Stimulated activated CD8-positive, alpha-beta memory T cell treated with anti-CD3 and anti-CD28 coated beads, Interleukin-2, amount 100 ng/mL, for 1 hour (primary cell): ENCODE measurements at regions not wholly inside any gene's neighbourhood (a gene's known extent, or its start where the extent isn't known, plus 50 kb on each side); places are given as distances from the start of the nearest gene placed in this dataset.
"Not testable (repeated sequence)": the region's sequence is repeated elsewhere in the genome, so short reads cannot be mapped to it uniquely, and the experiment has no call there.

Experiments used
- DNase-seq, 2 donors: peaks; one replicate each; pipeline ENCODE4 v3.0.0-alpha.2; 2020; ENCODE audit warnings: low read depth in 2 of 2

DNA sequence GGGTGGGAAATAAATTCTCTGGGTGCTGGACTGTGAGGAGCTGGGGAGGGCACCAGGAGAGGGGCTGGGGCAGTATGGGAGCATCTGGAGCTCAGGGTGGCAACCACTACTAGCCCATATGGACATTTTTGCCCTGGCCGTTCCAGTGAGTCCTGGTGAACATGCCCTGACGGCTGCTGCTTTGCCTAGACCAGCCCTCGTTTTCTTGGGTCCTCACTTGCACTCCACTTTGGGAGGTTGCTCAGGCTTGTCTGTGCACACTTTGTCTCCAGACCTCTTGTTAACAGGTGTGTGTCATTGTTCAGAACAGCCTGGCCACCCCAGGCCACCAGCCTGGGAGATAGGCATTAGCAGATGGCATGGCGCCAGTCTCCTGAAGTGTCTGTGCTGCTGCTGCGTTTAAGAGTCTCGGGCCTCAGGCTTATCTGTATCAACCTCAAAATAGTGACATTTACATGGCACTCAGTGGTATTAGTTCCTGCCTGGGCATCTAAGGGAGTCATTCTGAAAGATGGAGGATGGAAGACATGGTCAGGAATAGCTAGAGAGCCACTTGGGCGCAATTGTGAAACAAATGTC lies 190.5 kb downstream of the PTPRU start:
- DNase-seq, result no peak

DNA sequence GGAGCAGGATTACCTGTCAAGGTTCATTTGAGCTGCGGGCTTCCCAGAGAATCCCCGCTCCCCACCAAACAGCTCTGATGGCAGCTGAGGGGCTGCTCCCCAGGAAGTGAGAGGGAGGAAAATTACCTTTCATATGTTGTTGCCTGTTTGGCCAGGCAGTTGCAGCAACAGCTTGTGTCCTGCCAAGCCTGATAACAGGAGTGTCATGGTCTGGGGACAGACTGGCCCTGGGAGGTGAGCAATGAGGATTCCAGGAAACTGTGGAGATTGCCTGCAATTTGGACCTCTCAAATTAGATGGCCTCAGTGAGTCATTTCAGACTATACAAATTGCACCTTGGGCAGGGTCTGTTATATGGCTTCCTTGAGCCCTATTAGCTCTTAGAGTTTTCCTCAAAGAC lies 189.3 kb downstream of the PTPRU start:
- no peak for DNase-seq

DNA sequence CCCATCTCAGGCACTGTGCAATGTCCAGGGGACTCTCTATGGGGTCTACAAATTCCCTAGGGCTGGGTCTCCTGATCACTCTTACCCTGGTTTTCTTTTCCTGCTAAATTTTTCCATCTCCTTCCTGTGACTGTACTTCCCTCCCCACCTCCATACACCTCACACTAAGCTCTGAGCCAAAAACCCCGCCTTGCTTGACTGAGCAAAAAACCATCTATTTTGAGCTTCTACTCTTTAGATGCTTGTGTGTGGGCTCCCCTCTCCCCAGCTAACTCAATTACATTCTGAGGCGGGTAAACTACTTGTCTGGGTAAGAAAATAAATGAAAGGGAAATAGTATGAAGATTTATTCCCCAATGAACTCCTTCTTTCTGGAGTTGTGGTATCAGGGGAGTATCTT lies 187.9 kb downstream of the PTPRU start:
- DNase-seq, result no peak

DNA sequence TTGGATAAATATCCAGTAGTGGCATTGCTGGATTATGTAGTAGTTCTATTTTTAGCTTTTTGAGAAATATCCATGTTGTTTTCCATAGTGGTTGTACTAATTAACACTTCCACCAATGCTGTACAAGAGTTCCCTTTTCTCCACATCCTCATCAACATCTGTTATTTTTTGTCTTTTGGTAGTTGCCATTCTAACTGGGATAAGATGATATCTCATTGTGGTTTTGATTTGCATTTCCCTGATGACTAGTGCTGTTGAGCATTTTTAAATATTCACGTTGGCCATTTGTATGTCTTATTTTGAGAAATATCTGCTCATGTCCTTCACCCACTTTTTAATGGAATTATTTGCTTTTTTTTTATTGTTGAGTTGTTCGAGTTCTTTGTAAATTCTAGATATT lies 183.9 kb downstream of the PTPRU start:
- DNase-seq, result no peak

DNA sequence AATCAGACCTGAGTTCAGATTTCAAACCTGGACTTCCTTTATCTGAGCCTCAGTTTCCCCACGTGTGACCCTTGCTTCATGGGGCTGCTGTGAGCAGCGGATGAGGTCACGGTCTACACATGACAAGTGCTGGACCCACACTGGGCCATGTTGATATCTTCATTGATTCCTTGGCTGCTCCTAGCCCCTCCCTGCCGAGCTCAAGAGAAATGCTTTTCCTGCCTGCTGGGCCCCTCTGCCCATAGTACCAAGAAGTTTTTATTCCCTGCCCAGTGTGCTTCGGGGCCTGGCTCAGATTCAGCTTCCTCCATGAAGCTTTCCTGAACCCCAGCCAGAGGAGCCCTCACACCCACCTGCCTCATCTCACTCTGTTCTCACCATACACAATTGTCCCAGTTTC lies 181.6 kb downstream of the PTPRU start:
- no peak for DNase-seq

DNA sequence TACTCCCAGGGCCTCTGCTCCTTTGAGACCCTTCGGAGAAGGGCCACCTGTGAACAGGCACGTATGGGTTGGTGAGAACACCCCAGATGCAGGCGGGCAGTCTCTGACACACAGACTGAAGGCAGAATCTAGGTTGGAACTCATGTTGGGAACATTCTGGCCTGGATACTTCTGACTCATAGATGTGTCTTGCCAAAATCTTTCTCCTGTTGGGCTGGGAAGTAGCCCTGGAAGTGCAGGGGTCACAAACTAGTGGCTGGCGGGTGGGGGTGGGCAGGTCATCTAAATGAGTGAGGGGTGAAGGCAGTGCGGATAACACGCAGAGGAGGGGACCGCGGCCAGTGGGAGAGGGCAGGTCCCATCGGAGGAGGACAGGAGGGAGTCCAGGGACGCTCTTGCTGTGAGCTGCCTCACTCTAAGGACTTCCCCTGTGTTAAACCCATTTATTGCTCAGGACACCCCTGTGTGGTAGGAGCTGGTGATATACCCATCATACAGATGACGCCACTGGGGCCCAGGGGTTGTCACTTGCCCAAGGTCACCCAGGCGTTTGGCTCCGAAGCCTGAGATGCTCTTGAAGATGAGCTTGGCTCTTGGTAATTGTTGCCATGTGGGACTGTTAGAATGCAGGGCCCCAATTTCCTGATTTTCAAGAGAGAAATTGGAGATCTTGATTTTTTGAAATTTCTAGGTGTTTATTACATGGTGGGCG lies 181.0 kb downstream of the PTPRU start:
- DNase-seq, result no peak

DNA sequence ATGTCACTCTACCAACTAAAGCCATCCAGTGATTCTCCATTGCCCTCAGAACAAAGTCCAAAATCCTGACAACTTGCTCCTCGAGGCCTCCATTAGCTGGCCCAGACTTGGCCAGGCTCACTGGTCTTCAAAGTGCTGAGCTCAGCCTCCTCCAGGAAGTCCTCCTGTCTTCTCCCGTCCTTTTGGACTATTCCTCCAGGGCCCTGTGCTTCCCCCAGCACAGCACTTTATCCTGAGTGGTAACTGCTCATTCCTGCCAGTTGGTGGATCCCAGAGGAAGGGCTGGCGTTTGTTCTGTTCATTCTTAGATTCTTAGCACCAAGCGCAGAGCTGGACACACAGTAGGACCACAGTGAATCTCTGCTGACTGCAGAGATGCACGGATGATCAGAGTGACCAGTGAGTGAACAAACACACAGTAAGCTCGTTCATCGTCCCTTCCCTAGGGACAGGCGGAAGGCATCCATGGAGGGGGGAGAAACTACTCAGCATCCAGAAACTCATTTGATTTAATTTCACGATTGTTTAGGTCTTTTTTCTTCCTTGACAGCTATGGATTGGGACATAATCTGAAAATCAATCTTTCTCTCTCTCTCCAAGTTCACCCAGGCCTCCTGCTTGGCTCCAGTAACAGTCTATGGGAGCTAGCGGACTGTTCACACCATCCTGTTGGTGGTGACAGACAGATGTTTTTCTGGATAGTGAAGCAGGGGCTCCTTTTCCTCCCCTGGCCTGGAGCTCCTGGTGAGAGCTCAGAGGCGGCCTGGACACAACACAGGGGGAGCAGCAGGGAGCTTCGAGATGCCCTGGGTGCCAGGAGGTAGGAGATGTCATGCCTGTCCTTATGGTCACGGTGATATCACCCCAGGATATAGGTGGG lies 180.2 kb downstream of the PTPRU start:
- DNase-seq, result no peak

DNA sequence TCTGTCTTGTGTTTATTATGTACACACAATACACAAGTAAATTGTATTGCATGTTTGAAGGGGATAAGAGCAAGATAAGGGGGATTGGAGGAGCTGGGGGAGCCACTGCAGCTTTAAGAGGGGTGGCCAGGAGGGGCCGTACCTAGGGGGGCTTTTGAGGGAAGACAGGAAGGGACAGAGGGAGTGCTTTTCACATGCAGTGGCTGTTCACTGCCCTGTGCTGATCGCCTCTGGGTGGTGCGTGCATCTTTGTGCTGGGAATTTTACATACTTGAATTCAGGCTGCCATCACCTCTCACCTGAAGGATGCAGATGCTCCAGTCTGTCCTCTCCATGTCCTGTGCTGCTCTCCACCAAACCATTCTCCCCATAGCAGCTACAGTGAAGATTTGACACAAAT lies 179.5 kb downstream of the PTPRU start:
- no peak for DNase-seq

DNA sequence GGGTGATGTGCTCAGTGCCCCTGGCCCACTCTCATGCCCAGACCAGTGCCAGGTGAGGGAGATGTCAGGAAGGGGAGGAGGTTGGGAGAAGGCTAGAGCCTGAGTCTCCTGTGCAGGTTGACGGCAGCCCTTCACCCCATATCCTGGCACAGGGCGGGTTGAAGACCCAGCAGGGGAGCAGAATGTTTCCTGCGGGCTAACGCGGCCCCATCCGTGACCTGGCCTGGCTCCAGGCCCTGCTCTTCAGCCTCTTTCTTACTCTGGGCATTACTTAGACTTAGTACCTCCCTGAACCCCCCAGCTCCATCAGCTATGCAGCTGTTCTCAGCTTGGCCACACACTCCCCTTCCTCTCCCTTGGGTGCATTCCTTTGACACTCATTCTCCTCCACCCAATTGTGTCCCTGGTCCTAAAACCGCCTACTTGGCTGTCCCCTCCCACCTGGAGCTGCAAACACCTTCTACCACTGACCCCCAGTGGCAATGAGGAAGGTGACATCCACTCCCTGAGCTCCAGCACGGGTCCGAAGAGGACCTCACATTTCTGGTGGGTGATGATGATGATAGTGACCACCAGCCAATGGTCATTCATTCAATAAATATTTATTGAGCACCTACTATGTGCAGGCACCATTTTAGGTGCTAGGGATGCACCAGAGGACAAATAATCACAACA lies 179.0 kb downstream of the PTPRU start:
- DNase-seq, result no peak

DNA sequence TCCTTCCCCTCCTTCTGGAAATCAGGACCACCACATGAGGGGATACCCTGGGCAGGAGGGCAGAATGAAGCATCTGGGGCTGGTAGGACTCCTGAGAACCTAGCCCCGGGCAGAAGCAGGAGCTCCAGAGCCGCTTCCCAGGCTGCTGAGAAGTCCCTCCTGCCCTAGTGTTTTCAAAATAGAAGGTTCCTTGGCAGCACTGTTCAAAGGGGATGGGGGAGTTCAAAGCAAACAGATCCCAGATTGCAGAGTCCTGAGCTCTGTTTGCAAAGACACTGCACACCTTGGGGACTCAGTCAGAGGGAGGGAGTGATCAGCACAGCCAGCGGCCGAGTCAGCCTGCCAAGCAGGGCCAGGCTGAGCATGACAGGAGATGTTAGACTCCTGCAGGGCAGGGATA lies 177.8 kb downstream of the PTPRU start:
- DNase-seq, result no peak

DNA sequence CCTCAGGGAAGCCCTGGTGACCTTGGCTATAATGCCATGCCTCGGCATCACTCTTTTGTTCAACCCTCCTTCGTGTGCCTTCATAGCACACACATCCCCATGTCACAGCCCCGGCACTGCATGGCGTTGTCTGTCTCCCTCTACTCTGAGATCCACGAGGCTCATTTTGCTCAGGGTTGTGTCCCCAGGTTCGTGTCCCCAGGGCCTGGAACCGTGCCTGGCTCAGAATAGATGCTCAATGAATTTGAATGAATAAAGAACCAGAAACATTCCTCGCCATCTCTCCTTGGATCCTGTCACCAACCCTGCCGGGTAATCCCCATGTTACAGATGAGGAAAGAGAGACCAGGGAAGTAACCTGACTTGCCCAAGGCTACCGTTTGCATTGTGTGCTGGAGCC lies 177.3 kb downstream of the PTPRU start:
- DNase-seq, result no peak

DNA sequence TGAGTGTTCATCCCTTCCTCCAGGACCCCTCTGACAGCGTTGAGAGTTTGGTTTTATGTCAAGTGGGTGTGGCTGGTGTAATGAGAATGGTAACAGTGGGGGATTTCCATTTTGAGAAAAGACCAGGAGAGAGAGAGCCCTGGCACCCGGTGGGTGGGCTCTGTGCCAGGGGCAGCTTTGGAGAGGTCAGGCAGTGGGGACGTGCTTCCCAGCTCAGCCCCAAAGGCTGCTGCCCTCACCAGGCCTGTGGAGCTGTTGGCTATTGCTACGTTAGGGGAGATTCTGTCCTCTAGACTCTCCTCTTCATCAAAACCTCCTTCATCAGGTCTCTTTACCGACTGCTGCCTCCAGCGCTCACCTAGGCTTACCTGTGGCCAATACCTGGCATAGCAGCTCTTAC lies 176.3 kb downstream of the PTPRU start:
- no peak for DNase-seq

DNA sequence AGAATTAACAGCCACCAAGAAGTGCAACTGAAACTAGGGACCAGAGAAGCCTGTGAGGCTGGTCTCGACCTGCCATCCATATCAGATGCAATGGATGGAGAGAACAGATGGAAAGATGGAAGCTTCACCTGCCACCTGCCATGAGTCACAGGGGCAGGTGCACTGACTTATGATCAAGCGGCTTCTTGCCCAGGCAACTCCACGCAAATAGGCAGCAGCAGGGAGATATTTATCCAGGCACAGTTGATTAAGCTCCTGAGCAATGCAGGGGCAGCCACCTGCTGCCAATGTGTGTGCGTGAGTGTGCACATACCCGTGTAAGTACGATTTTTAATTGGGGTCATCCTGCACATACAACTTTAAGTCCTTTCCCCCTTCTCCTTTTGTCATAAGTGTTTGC lies 174.2 kb downstream of the PTPRU start:
- no peak for DNase-seq

DNA sequence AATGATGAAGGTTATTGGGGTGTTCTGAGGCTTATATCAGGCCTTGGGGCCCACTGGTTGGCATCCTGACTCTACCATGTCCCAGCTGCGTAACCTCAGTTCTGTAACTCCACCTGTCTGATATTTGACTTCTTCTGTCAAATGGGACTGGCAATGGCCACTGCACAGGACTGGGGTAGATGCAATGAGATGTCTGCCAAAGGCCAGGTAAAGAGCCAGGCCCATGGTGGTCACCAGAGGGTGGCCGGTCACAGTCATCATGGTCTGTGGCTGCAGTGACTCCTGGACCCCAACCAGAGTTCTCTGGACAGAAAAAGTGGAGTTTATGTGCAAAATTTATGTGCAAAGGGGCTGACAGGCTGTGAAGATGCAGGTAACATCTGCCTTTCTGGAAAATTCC lies 173.3 kb downstream of the PTPRU start:
- DNase-seq, result no peak

DNA sequence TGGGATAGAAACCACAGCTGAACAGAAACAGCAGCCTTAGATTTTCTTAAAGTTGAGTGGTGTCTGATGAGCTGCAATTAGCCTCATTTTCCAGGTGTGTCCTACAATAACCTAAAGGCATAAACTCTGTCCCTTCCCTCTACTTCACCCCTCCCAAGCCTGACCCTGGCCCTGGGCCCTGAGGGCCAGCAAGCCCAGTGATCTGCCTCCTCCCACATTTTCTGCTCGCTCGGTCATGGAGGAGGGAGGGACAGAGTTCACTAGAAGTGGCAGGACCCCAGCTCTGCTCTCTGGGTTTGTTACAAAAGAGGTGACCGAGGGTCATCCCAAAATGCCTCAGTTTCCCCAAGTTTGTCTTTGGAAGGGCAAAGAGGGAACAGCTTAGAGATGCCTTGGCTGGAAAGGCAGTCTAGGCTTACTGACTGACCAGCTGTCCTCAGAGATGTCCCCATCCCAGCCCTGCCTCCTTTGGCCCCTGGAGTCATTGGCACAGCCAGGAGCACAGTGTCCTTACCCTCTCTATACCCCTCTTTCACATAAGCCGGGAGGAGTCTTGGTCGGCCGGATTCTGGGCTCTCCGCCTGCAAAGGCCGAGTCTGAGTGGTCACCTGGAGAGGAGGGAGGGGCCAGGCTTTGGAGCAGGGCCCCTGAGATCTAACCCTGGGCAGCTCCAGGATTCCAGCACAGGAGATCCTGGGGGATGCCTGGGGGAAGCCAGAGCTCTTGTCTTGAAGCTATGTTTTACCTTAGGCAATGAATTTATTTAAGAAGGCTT lies 172.7 kb downstream of the PTPRU start:
- DNase-seq, result no peak

DNA sequence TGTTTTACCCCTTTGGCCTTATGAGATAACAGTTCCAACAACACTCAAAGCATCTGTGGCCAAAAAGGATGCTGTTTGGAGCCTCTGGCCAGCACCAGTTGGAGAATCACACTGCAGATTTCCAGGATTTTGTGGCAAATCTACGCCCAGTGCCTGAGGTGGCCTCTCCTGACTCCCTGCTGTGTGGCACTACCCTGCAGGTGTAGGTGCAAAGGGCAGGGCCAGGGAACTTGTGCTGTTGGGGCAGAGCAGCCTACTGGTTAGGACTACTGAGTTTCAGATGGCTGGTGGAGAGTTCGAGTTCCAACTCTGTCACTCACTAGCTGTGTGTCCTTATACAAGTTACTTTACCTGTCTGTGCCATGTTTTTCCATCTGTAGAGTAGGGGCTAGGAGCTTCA lies 170.5 kb downstream of the PTPRU start:
- DNase-seq, result no peak

DNA sequence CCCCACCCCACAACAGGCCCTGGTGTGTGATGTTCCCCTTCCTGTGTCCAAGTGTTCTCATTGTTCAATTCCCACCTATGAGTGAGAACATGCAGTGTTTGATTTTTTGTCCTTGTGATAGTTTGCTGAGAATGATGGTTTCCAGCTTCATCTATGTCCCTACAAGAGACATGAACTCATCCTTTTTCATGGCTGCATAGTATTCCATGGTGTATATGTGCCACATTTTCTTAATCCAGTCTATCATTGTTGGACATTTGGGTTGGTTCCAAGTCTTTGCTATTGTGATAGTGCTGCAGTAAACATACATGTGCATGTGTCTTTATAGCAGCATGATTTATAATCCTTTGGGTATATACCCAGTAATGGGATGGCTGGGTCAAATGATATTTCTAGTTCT lies 163.9 kb downstream of the PTPRU start:
- DNase-seq, result not testable (repeated sequence)

DNA sequence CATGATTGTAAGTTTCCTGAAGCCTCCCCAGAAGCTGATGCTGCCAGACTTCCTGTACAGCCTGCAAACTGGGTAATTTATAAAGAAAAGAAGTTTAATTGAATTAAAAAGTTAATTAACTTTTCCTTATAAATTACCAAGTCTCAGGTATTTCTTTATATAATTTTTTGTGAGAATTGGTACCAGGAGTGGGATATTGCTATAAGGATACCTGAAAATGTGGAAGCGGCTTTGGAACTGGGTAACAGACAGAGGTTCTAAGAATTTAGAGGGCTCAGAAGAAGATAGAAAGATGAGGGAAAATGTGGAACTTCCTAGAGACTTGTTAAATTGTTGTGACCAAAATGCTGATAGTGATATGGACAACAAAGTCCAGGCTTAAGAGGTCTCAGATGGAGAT lies 163.1 kb downstream of the PTPRU start:
- no peak for DNase-seq

DNA sequence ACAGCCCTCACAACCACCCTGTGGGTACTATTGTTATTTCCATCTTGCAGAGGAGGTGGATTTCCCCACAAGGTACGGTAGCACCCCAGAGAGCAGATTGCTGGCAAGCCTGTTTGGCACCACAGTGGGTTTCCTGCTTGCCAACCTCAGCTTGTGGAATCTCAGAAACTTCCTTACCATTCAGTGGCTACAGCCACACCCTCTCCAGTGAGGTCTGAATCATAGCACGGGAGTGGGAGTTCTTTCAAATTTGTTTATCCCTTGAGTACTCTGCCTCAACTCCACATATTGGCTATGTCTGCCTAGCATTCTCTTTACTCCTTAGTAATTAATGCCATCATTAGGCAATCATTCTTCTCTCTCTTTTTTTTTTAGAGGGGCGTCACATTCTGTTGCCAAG lies 162.1 kb downstream of the PTPRU start:
- DNase-seq, result no peak

DNA sequence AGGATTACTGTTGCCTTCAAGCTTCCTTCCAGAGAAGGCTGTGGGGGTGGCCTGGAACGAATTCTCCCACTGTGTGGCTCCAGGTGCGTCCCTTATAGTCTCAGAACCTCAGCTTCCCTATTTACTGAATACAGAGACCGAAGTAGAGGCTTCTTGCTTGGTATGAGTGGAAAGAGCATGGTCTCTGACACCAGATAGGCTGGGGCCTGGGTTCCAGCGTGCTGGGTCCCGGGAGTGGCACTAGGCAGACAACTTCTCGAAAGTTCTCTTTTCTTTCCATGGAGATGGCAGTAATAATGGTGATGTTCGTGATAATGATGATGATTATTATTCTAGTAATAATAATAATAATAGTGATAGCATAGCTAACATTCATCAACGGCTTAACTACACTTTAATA lies 161.7 kb downstream of the PTPRU start:
- DNase-seq, result no peak

DNA sequence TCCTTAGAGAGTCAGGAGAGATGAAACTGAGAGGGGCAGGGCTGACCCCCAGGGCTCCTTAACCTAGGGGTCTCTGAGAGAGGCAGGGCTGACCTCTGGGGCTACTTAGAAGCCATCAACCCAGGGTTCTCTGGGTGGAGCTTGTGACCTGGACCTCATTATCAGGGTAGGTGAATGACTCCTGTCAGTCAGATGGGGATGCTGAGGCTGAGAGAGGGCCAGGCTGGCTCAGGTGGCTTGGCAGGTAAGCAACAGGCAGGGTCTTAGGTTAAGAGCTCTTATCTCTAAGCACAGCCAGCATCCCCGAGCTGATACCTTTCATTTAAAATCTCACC lies 160.9 kb downstream of the PTPRU start:
- no peak for DNase-seq
